ENCODE measurements at regions not wholly inside any gene's neighbourhood (a gene's known extent, or its start where the extent isn't known, plus 50 kb on each side); places are given as distances from the start of the nearest gene placed in this dataset.
"Not testable (repeated sequence)": the region's sequence is repeated elsewhere in the genome, so short reads cannot be mapped to it uniquely, and the experiment has no call there.

DNA sequence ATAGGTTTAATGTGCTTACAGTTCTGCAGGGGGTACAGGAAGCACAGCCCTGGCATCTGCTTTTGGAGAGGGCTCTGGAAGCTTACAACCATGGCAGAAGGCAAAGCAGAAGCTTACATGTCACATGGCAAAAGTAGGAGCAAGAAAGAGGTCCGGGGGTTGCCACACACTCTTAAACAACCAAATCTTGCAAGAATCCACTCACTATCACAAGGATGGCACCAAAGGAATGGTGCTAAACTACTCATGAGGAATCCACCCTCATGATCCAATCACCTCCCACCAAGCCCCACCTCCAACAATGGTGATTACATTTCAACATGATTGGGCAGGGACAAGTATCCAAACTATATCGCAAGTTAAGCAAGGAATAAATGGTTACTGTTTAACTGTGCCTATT, 255.8 kb upstream of the AVPR1A start:
- DNase-seq (ENCODE audit: low spot score): no peak

GRCh38 chr12:63404611-63405010, 253.6 kb upstream of the AVPR1A start:
- no peak for DNase-seq (ENCODE audit: low spot score)

- no peak for DNase-seq (ENCODE audit: low spot score)
Observed at GRCh38 chr12:63403256-63403655, 252.3 kb upstream of the AVPR1A start.

DNA sequence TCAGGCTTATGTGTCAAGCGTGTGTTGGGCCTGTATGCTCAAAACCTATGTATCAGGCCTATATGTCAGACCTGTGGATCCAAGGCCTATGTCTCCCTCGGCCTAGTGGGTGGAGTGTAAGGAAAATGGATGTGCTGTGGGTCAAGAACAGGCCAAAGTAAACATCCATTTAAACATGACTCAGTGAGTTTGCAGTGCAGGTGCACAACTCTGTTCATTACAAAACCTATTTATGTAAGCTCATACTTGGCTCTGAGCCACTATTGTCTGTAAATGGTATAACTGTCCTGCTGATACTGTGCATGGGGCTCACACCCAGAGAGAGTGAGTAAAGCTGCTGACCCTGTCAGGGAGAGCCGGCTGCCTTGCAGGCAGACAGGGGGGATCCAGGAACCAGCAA, 249.7 kb upstream of the AVPR1A start:
- DNase-seq (ENCODE audit: low spot score): no peak

DNA sequence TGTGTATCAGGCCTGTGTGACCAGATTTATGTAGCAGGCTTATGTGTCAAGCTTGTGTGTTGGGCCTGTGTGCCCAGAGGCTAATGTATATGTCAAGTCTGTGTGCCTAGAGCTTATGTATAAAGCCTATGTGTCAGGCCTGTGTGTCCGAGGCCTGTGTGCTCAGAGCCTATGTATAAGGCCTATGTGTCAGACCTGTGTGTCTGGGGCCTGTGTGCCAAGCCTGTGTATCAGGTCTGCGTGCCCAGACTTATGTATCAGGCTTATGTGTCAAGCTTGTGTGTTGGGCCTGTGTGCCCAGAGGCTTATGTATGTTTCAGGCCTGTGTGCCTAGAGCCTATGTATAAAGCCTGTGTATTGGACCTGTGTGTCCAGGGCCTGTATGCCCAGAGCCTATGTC, 249.3 kb upstream of the AVPR1A start:
- no peak for DNase-seq (ENCODE audit: low spot score)

- DNase-seq (ENCODE audit: low spot score): no peak
Observed at GRCh38 chr12:63397807-63398206, 246.8 kb upstream of the AVPR1A start.

DNA sequence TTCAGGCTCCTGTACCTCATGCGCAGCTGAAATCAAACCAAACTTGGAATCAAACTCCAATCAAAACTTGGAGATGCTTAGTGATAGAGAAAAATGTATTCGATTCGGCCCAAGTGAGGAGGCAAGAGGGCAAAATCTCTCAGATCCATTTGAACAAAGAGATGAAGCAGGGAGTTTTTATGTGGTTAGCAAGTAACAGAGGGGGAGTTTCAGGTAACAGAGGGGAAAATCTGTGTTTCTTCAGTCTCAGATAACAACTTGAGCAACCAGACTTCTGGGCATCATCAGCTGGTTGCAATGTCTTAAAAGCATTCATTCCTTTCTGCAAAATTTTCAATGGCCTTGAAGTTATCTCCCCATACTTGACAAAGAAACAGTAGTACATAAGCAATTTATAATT, 245.1 kb upstream of the AVPR1A start:
- no peak for DNase-seq (ENCODE audit: low spot score)

- no peak for DNase-seq (ENCODE audit: low spot score)
Observed at GRCh38 chr12:63394983-63395382, 244.0 kb upstream of the AVPR1A start.

GRCh38 chr12:63394349-63394748, 243.3 kb upstream of the AVPR1A start:
- DNase-seq (ENCODE audit: low spot score): no peak

DNA sequence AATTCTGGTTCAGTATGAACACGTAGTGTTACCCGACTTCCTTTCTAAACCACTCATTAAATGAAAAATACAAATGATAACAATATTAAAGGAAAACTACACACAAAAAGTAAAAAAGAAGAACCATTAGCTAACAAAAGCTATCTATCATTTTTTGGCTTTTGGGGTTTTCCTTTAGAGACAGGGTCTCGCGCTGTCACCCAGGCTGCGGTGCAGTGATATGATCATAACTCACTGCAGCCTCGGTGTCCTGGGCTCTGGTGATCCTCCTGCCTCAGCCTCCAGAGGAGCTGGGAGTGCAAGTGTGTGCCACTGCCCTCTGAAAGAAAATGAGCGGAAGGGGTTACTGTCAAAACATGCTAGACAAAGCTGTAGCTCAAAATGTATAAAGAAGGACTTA, 238.2 kb upstream of the AVPR1A start:
- DNase-seq (ENCODE audit: low spot score): no peak

DNA sequence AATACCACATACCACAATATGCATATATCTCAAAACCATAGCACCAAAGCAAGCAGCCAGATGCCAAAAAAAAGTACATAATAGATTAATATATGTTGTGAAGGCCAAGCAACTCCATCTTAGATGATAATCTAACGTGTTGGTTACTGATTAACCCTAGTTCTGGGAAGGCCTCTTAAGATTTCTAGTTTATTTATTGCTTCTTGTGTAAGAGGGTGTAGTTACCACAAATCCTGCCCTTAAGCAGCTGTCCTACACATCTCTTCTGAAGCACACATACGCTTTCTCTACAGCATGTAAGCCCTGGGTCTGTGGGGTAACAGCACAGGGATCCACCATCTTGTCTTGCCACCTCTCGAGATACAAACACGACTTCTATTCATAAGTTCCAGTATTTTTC, 236.8 kb upstream of the AVPR1A start:
- DNase-seq (ENCODE audit: low spot score): no peak

DNA sequence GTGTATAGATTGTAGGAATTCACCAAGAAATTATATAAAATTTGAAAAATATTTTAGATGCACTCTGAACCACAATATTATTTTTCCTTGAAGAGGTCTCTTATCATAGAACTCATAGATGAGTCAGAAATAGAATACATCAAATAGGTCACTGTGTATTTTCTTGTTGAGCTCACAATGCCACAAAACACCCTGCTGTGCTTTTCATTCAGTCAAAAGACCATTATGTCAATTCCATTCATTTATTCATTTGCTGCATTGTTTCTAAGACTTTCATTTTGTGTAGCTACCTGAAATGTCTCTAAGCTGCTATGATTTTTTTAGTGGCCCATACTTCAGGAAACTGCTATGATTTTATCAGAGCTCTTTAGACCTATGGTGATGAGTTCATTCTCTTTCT, 231.9 kb upstream of the AVPR1A start:
- DNase-seq (ENCODE audit: low spot score): no peak

- peak; percentile 5 for DNase-seq (ENCODE audit: low spot score)
Observed at GRCh38 chr12:63362791-63363190, 211.8 kb upstream of the AVPR1A start.

GRCh38 chr12:63362166-63362565, 211.2 kb upstream of the AVPR1A start:
- no peak for DNase-seq (ENCODE audit: low spot score)

DNA sequence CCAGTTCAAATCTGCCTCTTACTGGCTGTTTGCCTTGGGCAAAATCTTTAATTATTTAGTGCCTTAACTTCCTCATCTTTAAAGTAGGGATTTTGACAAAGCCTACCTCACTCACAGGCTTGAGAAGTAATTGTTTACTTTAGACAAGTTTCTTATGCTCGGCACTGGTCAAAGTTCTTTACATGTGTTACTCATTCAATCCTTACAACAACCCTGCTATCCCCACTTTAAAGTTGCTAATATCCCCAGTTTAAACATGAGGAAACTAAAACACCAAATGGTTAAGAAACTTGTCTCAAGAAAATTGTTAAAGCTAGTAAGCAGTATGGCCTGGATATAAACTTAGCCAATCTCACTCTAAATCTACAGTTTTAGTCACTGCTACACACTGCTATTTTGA, 204.0 kb upstream of the AVPR1A start:
- no peak for DNase-seq (ENCODE audit: low spot score)

DNA sequence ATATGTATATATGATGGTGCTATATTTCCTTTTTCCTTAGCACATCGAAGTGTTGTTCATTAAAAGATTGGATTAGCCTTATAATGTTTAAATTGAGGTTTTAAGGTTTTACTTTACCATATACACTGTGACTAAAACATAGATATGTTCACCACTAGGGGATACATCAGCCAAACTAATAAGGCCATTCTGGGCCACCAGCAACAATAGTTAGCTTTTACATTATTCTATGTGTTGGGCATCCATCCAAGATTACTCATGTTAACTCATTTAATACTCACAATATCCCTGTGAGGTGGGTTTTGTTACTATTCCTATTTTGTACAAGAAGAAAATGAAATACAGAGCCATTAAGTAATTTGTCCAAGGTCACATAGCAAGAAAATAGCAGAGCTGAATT, 202.6 kb upstream of the AVPR1A start:
- DNase-seq (ENCODE audit: low spot score): peak; percentile 7

- no peak for DNase-seq (ENCODE audit: low spot score)
Observed at GRCh38 chr12:63351370-63351769, 200.4 kb upstream of the AVPR1A start.

DNA sequence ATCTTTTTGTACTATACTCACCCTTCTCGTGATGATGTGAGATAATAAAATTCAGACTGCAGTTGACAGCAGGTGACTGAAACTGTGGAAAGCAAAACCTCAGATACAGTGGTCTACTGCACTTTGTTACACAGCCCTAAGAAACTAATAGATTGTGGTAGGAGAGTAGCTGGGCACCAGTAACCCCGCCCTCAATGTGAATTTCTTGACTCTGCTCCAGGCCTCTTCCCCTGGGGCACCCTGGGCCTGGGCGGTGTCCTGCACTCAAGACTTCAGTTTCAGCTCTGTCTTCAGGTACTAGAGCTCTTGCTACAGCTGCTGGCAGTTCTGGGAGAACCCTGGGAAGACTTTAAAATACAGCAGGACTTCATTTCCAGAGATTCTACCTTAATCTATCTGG, 197.6 kb upstream of the AVPR1A start:
- no peak for DNase-seq (ENCODE audit: low spot score)

DNA sequence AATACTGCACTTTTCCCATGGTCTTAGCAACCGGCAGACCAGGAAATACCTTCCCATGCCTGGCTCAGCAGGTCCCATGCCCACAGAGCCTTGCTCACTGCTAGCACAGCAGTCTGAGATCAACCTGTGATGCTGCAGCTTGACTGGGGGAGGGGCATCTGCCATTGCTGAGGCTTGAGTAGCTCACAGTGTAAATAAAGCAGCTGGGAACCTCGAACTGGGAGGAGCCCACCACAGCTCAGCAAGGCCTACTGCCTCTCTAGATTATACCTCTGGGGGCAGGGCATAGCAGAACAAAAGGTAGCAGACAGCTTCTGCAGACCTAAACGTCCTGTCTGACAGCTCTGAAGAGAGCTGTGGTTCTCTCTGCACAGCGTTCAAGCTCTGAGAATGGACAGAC, 186.2 kb upstream of the AVPR1A start:
- DNase-seq (ENCODE audit: low spot score): not testable (repeated sequence)

DNA sequence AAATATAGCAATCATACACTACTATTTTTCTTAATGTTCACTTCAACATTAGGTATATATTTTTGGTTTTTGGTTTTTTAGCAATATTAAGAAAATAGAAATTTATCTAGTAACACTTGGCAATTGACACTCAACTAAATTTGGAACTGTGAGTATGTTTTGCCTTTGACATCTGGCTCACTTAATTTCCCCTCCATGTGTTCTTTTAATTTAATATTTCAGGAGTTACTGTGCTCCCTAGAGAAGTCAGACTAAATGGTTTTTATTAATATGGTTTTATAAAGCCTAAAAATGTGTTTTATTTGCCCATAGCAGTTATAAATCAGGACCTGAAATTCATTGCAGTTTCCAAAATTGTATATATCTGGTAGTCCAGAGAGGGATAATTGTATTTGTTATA, 175.3 kb upstream of the AVPR1A start:
- no peak for DNase-seq (ENCODE audit: low spot score)

DNA sequence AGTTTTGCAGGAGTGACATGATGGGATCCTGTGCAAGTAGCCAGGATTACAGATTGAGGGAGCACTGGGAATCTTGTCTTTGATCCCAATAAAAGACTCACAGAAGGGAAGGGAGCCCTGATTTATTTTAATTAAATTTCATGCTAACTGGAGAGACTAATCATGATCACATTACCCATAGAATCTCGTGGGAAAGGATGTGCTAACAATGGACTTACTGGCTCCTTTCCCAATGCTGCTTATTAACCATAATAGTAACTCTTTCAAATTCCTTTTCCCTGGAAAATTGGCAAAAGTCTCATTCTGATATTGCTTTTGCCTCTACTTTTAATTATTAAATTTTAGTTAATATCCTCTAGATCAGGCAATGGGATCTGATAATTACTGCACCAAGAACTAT, 174.8 kb upstream of the AVPR1A start:
- no peak for DNase-seq (ENCODE audit: low spot score)

DNA sequence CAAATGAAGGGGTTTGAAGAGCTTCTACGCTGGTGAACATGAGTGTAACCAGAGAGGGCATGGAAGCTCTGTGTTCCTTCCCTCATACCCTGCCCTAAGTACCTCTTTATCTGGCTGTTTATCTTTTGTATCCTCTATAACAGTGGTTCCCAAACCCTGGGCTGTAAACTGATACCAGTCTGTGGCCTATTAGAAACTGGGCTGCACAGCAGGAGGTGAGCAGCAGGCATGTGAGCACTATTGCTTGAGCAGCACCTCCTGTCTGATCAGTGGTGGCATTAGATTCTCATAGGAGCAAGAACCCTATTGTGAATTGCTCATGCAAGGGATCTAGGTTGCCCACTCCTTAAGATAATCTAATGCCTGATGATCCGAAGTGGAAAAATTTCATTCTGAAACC, 172.9 kb upstream of the AVPR1A start:
- DNase-seq (ENCODE audit: low spot score): no peak

- no peak for DNase-seq (ENCODE audit: low spot score)
Observed at GRCh38 chr12:63321373-63321772, 170.4 kb upstream of the AVPR1A start.

DNA sequence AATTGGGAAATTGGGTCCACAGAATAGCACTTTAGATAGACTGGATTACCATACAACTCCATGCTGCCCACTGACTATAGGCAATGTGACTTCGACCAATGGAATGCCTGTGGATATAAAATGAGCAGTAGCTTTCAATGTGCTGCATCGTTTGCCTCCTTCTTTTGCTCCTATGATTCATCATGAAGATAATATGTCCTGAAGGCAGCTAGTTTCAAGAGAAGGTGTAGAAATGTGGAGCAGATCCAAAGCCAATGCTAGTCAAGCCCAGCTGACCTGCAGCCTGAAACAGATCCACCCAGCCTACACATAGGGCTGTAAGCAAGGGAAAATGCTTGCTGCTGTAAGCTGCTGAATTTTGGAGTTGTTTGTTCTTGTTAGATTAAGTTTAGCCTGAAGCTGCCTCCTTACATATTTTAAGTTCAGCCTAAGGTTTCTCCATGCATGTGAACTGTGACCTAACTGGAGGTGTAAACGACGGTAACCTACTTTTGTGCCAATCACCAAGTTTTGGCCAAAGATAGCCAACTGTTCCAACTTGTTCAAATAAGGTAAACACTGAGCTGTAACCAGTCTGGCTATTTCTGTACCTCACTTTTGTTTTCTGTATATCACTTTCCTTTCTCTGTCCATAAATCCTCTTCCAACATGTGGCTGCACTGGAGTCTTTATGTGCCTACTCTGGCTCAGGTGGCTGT, 169.1 kb upstream of the AVPR1A start:
- no peak for DNase-seq (ENCODE audit: low spot score)

DNA sequence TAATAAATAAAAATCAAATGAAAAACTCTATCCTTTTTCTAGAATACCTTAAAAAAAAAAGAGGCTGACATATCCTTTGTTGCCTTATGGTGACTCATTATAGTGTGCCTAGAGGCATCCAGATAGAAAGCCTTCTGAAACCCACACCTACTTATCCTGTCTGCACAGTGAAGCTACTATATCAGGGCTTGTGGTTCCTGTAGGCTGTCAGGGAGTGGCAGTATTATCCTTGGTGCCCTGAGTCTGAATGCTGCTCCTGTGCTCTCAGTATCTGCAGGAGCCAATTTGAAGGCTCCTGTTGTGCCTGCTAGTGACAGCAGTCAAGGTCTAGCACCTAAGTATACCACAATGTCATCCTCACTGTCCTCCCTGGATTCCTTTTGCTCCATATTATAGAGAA, 168.4 kb upstream of the AVPR1A start:
- DNase-seq (ENCODE audit: low spot score): no peak
